ENCODE measurements at regions not wholly inside any gene's neighbourhood (a gene's known extent, or its start where the extent isn't known, plus 50 kb on each side); places are given as distances from the start of the nearest gene placed in this dataset.
"Not testable (repeated sequence)": the region's sequence is repeated elsewhere in the genome, so short reads cannot be mapped to it uniquely, and the experiment has no call there.

- DNase-seq = no peak
- no peaks in the 10 kb centered on the region for H3K27me3 ChIP-seq (ENCODE audit: control insufficient read depth, insufficient read depth, low read length)
- no CpG with 5 or more reads among the region's 1 CpG for WGBS (ENCODE audit: insufficient coverage, low lambda C conversion rate)
- no peak overlapping the region for H3K27ac ChIP-seq (ENCODE audit: low read length)
- no peaks in the 10 kb centered on the region for H3K36me3 ChIP-seq (ENCODE audit: control insufficient read depth, insufficient read depth, low read length)
- no peak overlapping the region for H3K4me3 ChIP-seq (ENCODE audit: low read length)
- no peaks in the 10 kb centered on the region for H3K9me3 ChIP-seq (ENCODE audit: control insufficient read depth, low read depth, low read length)
- no peaks in the 10 kb centered on the region for H3K4me1 ChIP-seq (ENCODE audit: control insufficient read depth, insufficient read depth, low read length)
These were observed 518.4 kb upstream of the PABPC4L start for GRCh38 chr4:134720030-134720429.

GRCh38 chr4:134708616-134709015 is 507.0 kb upstream of the PABPC4L start:
- no peaks in the 10 kb centered on the region for H3K4me1 ChIP-seq (ENCODE audit: control insufficient read depth, insufficient read depth, low read length)
- no peaks in the 10 kb centered on the region for H3K27me3 ChIP-seq (ENCODE audit: control insufficient read depth, insufficient read depth, low read length)
- DNase-seq = no peak
- no peaks in the 10 kb centered on the region for H3K9me3 ChIP-seq (ENCODE audit: control insufficient read depth, low read depth, low read length)
- no peak overlapping the region for H3K4me3 ChIP-seq (ENCODE audit: low read length)
- no peaks in the 10 kb centered on the region for H3K36me3 ChIP-seq (ENCODE audit: control insufficient read depth, insufficient read depth, low read length)
- H3K27ac ChIP-seq (ENCODE audit: low read length) = no peak overlapping the region

- Histone ChIP-seq H3K27ac (ENCODE audit: low read length) (no peak overlapping the region), H3K36me3 (ENCODE audit: control insufficient read depth, insufficient read depth, low read length) (no peaks in the 10 kb centered on the region), H3K27me3 (ENCODE audit: control insufficient read depth, insufficient read depth, low read length) (no peaks in the 10 kb centered on the region), H3K4me3 (ENCODE audit: low read length) (no peak overlapping the region), H3K9me3 (ENCODE audit: control insufficient read depth, low read depth, low read length) (no peaks in the 10 kb centered on the region), H3K4me1 (ENCODE audit: control insufficient read depth, insufficient read depth, low read length) (no peaks in the 10 kb centered on the region)
- WGBS (ENCODE audit: insufficient coverage, low lambda C conversion rate) = no CpG with 5 or more reads among the region's 2 CpGs
- no peak for DNase-seq
These were observed 506.4 kb upstream of the PABPC4L start for GRCh38 chr4:134708026-134708425.

- WGBS (ENCODE audit: insufficient coverage, low lambda C conversion rate) = 53% methylated on average over 2 of the region's 3 CpGs
- H3K4me3 ChIP-seq (ENCODE audit: low read length) = no peak overlapping the region
- H3K27ac ChIP-seq (ENCODE audit: low read length) = no peak overlapping the region
- H3K4me1 ChIP-seq (ENCODE audit: control insufficient read depth, insufficient read depth, low read length) = no peaks in the 10 kb centered on the region
- no peaks in the 10 kb centered on the region for H3K27me3 ChIP-seq (ENCODE audit: control insufficient read depth, insufficient read depth, low read length)
- H3K36me3 ChIP-seq (ENCODE audit: control insufficient read depth, insufficient read depth, low read length) = no peaks in the 10 kb centered on the region
- no peak for DNase-seq
- peaks cover 4% of the 10 kb centered on the region for H3K9me3 ChIP-seq (ENCODE audit: control insufficient read depth, low read depth, low read length)
These were observed 500.8 kb upstream of the PABPC4L start for GRCh38 chr4:134702374-134702773.

GRCh38 chr4:134700251-134700650 is 498.7 kb upstream of the PABPC4L start:
- no peaks in the 10 kb centered on the region for H3K27me3 ChIP-seq (ENCODE audit: control insufficient read depth, insufficient read depth, low read length)
- H3K27ac ChIP-seq (ENCODE audit: low read length) = no peak overlapping the region
- no peaks in the 10 kb centered on the region for H3K4me1 ChIP-seq (ENCODE audit: control insufficient read depth, insufficient read depth, low read length)
- DNase-seq = no peak
- H3K36me3 ChIP-seq (ENCODE audit: control insufficient read depth, insufficient read depth, low read length) = no peaks in the 10 kb centered on the region
- H3K9me3 ChIP-seq (ENCODE audit: control insufficient read depth, low read depth, low read length) = peaks cover 4% of the 10 kb centered on the region
- H3K4me3 ChIP-seq (ENCODE audit: low read length) = no peak overlapping the region
- WGBS (ENCODE audit: insufficient coverage, low lambda C conversion rate) = 95% methylated on average over 2 of the region's 4 CpGs

- WGBS (ENCODE audit: insufficient coverage, low lambda C conversion rate) = 100% methylated on average over 1 of the region's 4 CpGs
- not testable (repeated sequence) for H3K27ac ChIP-seq (ENCODE audit: low read length); DNase-seq; H3K4me3 ChIP-seq (ENCODE audit: low read length); H3K27me3 ChIP-seq (ENCODE audit: control insufficient read depth, insufficient read depth, low read length); H3K36me3 ChIP-seq (ENCODE audit: control insufficient read depth, insufficient read depth, low read length); H3K4me1 ChIP-seq (ENCODE audit: control insufficient read depth, insufficient read depth, low read length); H3K9me3 ChIP-seq (ENCODE audit: control insufficient read depth, low read depth, low read length)
These were observed 497.2 kb upstream of the PABPC4L start for GRCh38 chr4:134698831-134699230.

- H3K9me3 ChIP-seq (ENCODE audit: control insufficient read depth, low read depth, low read length) = peaks cover 4% of the 10 kb centered on the region
- no peaks in the 10 kb centered on the region for H3K36me3 ChIP-seq (ENCODE audit: control insufficient read depth, insufficient read depth, low read length)
- H3K27ac ChIP-seq (ENCODE audit: low read length) = no peak overlapping the region
- H3K4me1 ChIP-seq (ENCODE audit: control insufficient read depth, insufficient read depth, low read length) = no peaks in the 10 kb centered on the region
- no CpG with 5 or more reads among the region's 1 CpG for WGBS (ENCODE audit: insufficient coverage, low lambda C conversion rate)
- H3K27me3 ChIP-seq (ENCODE audit: control insufficient read depth, insufficient read depth, low read length) = no peaks in the 10 kb centered on the region
- no peak for DNase-seq
- H3K4me3 ChIP-seq (ENCODE audit: low read length) = no peak overlapping the region
These were observed 493.8 kb upstream of the PABPC4L start for GRCh38 chr4:134695433-134695832.

GRCh38 chr4:134691915-134692314 is 490.3 kb upstream of the PABPC4L start:
- WGBS (ENCODE audit: insufficient coverage, low lambda C conversion rate) = no CpG with 5 or more reads among the region's 2 CpGs
- no peaks in the 10 kb centered on the region for H3K27me3 ChIP-seq (ENCODE audit: control insufficient read depth, insufficient read depth, low read length)
- H3K4me3 ChIP-seq (ENCODE audit: low read length) = no peak overlapping the region
- no peak for DNase-seq
- no peak overlapping the region for H3K27ac ChIP-seq (ENCODE audit: low read length)
- H3K4me1 ChIP-seq (ENCODE audit: control insufficient read depth, insufficient read depth, low read length) = no peaks in the 10 kb centered on the region
- H3K9me3 ChIP-seq (ENCODE audit: control insufficient read depth, low read depth, low read length) = no peaks in the 10 kb centered on the region
- no peaks in the 10 kb centered on the region for H3K36me3 ChIP-seq (ENCODE audit: control insufficient read depth, insufficient read depth, low read length)

- Histone ChIP-seq H3K4me1 (ENCODE audit: control insufficient read depth, insufficient read depth, low read length) (no peaks in the 10 kb centered on the region), H3K27ac (ENCODE audit: low read length) (no peak overlapping the region), H3K36me3 (ENCODE audit: control insufficient read depth, insufficient read depth, low read length) (no peaks in the 10 kb centered on the region), H3K4me3 (ENCODE audit: low read length) (no peak overlapping the region), H3K27me3 (ENCODE audit: control insufficient read depth, insufficient read depth, low read length) (no peaks in the 10 kb centered on the region), H3K9me3 (ENCODE audit: control insufficient read depth, low read depth, low read length) (no peaks in the 10 kb centered on the region)
- WGBS (ENCODE audit: insufficient coverage, low lambda C conversion rate) = no CpG with 5 or more reads among the region's 5 CpGs
- peak in 1 of 2 donors; percentile 6 for DNase-seq
These were observed 486.3 kb upstream of the PABPC4L start for GRCh38 chr4:134687646-134688628.

GRCh38 chr4:134677209-134677814 is 475.7 kb upstream of the PABPC4L start:
- Histone ChIP-seq H3K27me3 (ENCODE audit: control insufficient read depth, insufficient read depth, low read length) (no peaks in the 10 kb centered on the region), H3K4me1 (ENCODE audit: control insufficient read depth, insufficient read depth, low read length) (no peaks in the 10 kb centered on the region), H3K27ac (ENCODE audit: low read length) (no peak overlapping the region), H3K4me3 (ENCODE audit: low read length) (no peak overlapping the region), H3K9me3 (ENCODE audit: control insufficient read depth, low read depth, low read length) (no peaks in the 10 kb centered on the region), H3K36me3 (ENCODE audit: control insufficient read depth, insufficient read depth, low read length) (no peaks in the 10 kb centered on the region)
- no peak for DNase-seq
- 67% methylated on average over 1 of the region's 1 CpG for WGBS (ENCODE audit: insufficient coverage, low lambda C conversion rate)

Data from large intestine (tissue), 3 donors.